GM10266 (cell line): ENCODE measurements at regions not wholly inside any gene's neighbourhood (a gene's known extent, or its start where the extent isn't known, plus 50 kb on each side); places are given as distances from the start of the nearest gene placed in this dataset.
A peak's percentile ranks its signal among the peaks of the same experiment; 100 is the strongest.
"Not testable (repeated sequence)": the region's sequence is repeated elsewhere in the genome, so short reads cannot be mapped to it uniquely, and the experiment has no call there.

ENCODE experiments used
- DNase-seq: peaks from one replicate; pipeline ENCODE4 v3.0.0; 2012; ENCODE audit errors: extremely low spot score
- CTCF ChIP-seq: IDR thresholded peaks from 2 replicates; pipeline ENCODE4 v1.5.1; 2012; ENCODE audit warnings: mild to moderate bottlenecking, low read depth; ENCODE audit not compliant: control insufficient read depth, insufficient read depth; ENCODE audit errors: missing control alignments

GRCh38 chr12:45509621-45510020, 219.9 kb upstream of the ARID2 start:
- no peak for TF ChIP-seq CTCF
- no peak for DNase-seq

- TF ChIP-seq CTCF: no peak
- DNase-seq: no peak
Observed at GRCh38 chr12:45517381-45517780, 212.1 kb upstream of the ARID2 start.

GRCh38 chr12:45518291-45519235, 210.9 kb upstream of the ARID2 start:
- TF ChIP-seq CTCF: no peak

GRCh38 chr12:45522227-45522626, 207.3 kb upstream of the ARID2 start:
- no peak for TF ChIP-seq CTCF
- no peak for DNase-seq

More at GRCh38 chr12:45518291-45519235, 210.9 kb upstream of the ARID2 start:
- peak; percentile 29 for DNase-seq

- DNase-seq: not testable (repeated sequence)
Observed at GRCh38 chr12:45526823-45527222, 202.7 kb upstream of the ARID2 start.

- no peak for DNase-seq
- TF ChIP-seq CTCF: no peak
Observed at GRCh38 chr12:45532113-45532512, 197.4 kb upstream of the ARID2 start.

GRCh38 chr12:45535610-45536180, 193.8 kb upstream of the ARID2 start:
- no peak for DNase-seq
- no peak for TF ChIP-seq CTCF
